Neuronal stem cell (in vitro differentiated cells): ENCODE measurements at regions not wholly inside any gene's neighbourhood (a gene's known extent, or its start where the extent isn't known, plus 50 kb on each side); places are given as distances from the start of the nearest gene placed in this dataset.
"Not testable (repeated sequence)": the region's sequence is repeated elsewhere in the genome, so short reads cannot be mapped to it uniquely, and the experiment has no call there.

Experiments used
- DNase-seq: peaks from one replicate; pipeline ENCODE4 v3.0.0-alpha.2; 2013; ENCODE audit warnings: low spot score
- H2AFZ ChIP-seq: one replicate; pipeline ENCODE4 v1.6.1; 2013; ENCODE audit warnings: mild to moderate bottlenecking, low read length, inconsistent platforms
- H2AK5ac ChIP-seq: 2 replicates; pipeline ENCODE4 v1.6.1; 2013; ENCODE audit warnings: low read depth, mild to moderate bottlenecking, inconsistent platforms, low read length, moderate library complexity, mixed read lengths
- H2BK120ac ChIP-seq: 2 replicates; pipeline ENCODE4 v1.6.1; 2013; ENCODE audit warnings: low read depth, mild to moderate bottlenecking, inconsistent platforms, low read length, moderate library complexity, mixed read lengths
- H2BK12ac ChIP-seq: one replicate; pipeline ENCODE4 v1.6.1; 2013; ENCODE audit warnings: low read length, inconsistent platforms
- H2BK15ac ChIP-seq: 2 replicates; pipeline ENCODE4 v1.6.1; 2013; ENCODE audit warnings: mild to moderate bottlenecking, low read length, inconsistent platforms, mixed read lengths
- H2BK5ac ChIP-seq: one replicate; pipeline ENCODE4 v1.6.1; 2013; ENCODE audit warnings: inconsistent platforms, mild to moderate bottlenecking, low read length, moderate library complexity
- H3K14ac ChIP-seq: one replicate; pipeline ENCODE4 v1.6.1; 2013; ENCODE audit warnings: low read length, inconsistent platforms
- H3K18ac ChIP-seq: 2 replicates; pipeline ENCODE4 v1.6.1; 2013; ENCODE audit warnings: low read length, inconsistent platforms
- H3K23ac ChIP-seq: 2 replicates; pipeline ENCODE4 v1.6.1; 2013; ENCODE audit warnings: low read depth, mild to moderate bottlenecking, mixed read lengths, low read length, inconsistent platforms; ENCODE audit not compliant: poor library complexity
- H3K27ac ChIP-seq: replicated peaks from 3 replicates; pipeline ENCODE4 v1.5.1; 2013; ENCODE audit warnings: low read length, inconsistent platforms
- H3K27me3 ChIP-seq, 3 experiments: 2 replicates each; pipeline ENCODE4 v1.6.1; 2013; ENCODE audit warnings: low read length in 3 of 3, mild to moderate bottlenecking in 2 of 3, inconsistent platforms in 1 of 3, low read depth in 1 of 3, mixed read lengths in 1 of 3, moderate library complexity in 1 of 3; ENCODE audit not compliant: control insufficient read depth in 3 of 3, insufficient read depth in 3 of 3
- H3K36me3 ChIP-seq, 2 donors: replicated peaks in 1 of 2; 2 replicates each; pipeline ENCODE4 v1.6.1; 2013; ENCODE audit warnings: low read length in 2 of 2; ENCODE audit not compliant: control insufficient read depth in 2 of 2, insufficient read depth in 2 of 2
- H3K4ac ChIP-seq: 2 replicates; pipeline ENCODE4 v1.6.1; 2013; ENCODE audit warnings: inconsistent platforms, mild to moderate bottlenecking, low read length, moderate library complexity
- H3K4me1 ChIP-seq, 2 donors: 1 replicate in 1 of 2; 2 replicates in 1 of 2; pipeline ENCODE4 v1.6.1; 2013; ENCODE audit warnings: low read length in 2 of 2, low read depth in 1 of 2; ENCODE audit not compliant: control insufficient read depth in 2 of 2, insufficient read depth in 1 of 2
- H3K4me2 ChIP-seq: one replicate; pipeline ENCODE4 v1.6.1; 2013; ENCODE audit warnings: mild to moderate bottlenecking, low read length, inconsistent platforms; ENCODE audit not compliant: insufficient read depth, poor library complexity, severe bottlenecking
- H3K4me3 ChIP-seq, 2 donors: 2 replicates each; pipeline ENCODE4 v1.5.1; 2013; ENCODE audit warnings: low read length in 2 of 2, mild to moderate bottlenecking in 2 of 2, inconsistent platforms in 1 of 2, moderate library complexity in 1 of 2
- H3K79me1 ChIP-seq: one replicate; pipeline ENCODE4 v1.6.1; 2013; ENCODE audit warnings: low read depth, mild to moderate bottlenecking, inconsistent platforms, low read length, moderate library complexity
- H3K9ac ChIP-seq: one replicate; pipeline ENCODE4 v1.6.1; 2013; ENCODE audit warnings: mild to moderate bottlenecking, low read depth, low read length, inconsistent platforms; ENCODE audit not compliant: poor library complexity
- H3K9me3 ChIP-seq, 2 donors: replicated peaks in 1 of 2; 2 replicates each; pipeline versions ENCODE3 to v1.6.1; 2013; ENCODE audit warnings: low read length in 2 of 2, mild to moderate bottlenecking in 2 of 2, inconsistent platforms in 1 of 2, low read depth in 1 of 2, mixed read lengths in 1 of 2, moderate library complexity in 1 of 2; ENCODE audit not compliant: control insufficient read depth in 2 of 2, insufficient read depth in 1 of 2
- H4K8ac ChIP-seq: one replicate; pipeline ENCODE4 v1.6.1; 2013; ENCODE audit warnings: low read depth, mild to moderate bottlenecking, inconsistent platforms, low read length, moderate library complexity
- H4K91ac ChIP-seq: one replicate; pipeline ENCODE4 v1.6.1; 2013; ENCODE audit warnings: low read length, low read depth, mild to moderate bottlenecking, inconsistent platforms; ENCODE audit not compliant: poor library complexity
- WGBS, 2 donors: extraction: QIAGEN DNeasy Blood & Tissue Kit; methylation state at CpG; one replicate each; pipeline ENCODE4 v1.1.7; 2013; ENCODE audit warnings: missing lambda C conversion rate in 2 of 2, mixed read lengths in 1 of 2; ENCODE audit not compliant: insufficient read length in 2 of 2, insufficient replicate concordance in 1 of 2; ENCODE audit errors: extremely low coverage in 2 of 2; 5-methylcytosine and 5-hydroxymethylcytosine counted together

DNA sequence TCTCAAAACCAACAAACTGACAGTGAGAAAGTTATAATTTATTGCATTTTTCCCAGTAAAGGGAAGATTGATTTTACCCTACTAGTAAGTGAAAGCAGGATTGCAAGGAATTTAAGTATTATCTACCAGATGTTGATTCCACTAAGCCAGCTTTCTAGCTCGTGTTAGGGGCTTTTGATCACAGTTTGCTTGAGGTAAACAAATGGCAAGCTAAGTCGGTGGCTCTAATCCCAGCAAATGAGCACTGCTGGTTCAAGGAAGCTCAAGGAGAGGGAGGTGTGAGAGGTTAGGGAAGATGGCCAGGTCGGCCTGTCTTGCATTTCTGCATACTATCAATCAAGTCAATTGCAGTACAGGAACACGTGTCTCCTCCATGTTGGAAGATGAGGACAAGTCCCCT lies 448.7 kb upstream of the POM121L12 start:
- no peaks in the 10 kb centered on the region for H3K36me3 ChIP-seq
- no peaks in the 10 kb centered on the region for H3K79me1 ChIP-seq
- no peak overlapping the region for H4K8ac ChIP-seq
- H3K9ac ChIP-seq = no peak overlapping the region
- H3K14ac ChIP-seq = no peak overlapping the region
- no peak overlapping the region for H2AK5ac ChIP-seq
- H3K4me3 ChIP-seq = no peak overlapping the region
- no peak overlapping the region for H2BK12ac ChIP-seq
- DNase-seq = no peak
- no peak overlapping the region for H3K18ac ChIP-seq
- H3K4me2 ChIP-seq = no peak overlapping the region
- H4K91ac ChIP-seq = no peak overlapping the region
- H3K23ac ChIP-seq = no peak overlapping the region
- peaks cover 0 to 19% of the 10 kb centered on the region in 2 donors for H3K4me1 ChIP-seq
- no peaks in the 10 kb centered on the region for H3K27me3 ChIP-seq
- H3K4ac ChIP-seq = no peak overlapping the region
- no peak overlapping the region for H2BK15ac ChIP-seq
- WGBS, 2 donors = no CpG with 5 or more reads among the region's 4 CpGs
- H2AFZ ChIP-seq = peak overlapping the region; percentile 46
- no peak overlapping the region for H3K27ac ChIP-seq
- H2BK5ac ChIP-seq = no peak overlapping the region
- H2BK120ac ChIP-seq = no peak overlapping the region
- peaks cover 0 to 4% of the 10 kb centered on the region in 2 donors for H3K9me3 ChIP-seq

DNA sequence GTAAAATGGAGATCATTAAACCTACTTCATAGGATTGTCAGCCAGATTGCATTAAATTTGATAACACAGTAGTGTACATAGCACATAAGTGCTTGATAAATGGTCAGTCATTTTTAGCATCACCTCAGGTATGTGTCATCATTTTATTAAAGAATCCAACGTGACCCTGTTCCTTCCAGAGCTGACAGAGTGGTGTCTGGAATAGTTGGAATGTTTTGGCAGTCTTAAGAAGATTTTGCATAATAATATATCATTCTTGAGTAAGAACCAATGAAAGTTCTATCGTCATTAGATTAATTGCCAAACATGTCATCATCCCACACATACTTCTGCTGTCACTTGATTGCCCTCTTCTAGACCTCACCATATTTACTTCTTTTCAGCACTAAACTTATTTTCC lies 451.4 kb upstream of the POM121L12 start:
- H3K18ac ChIP-seq = no peak overlapping the region
- H2AFZ ChIP-seq = no peak overlapping the region
- no peak overlapping the region for H2AK5ac ChIP-seq
- H3K4me2 ChIP-seq = no peak overlapping the region
- H3K27ac ChIP-seq = no peak overlapping the region
- DNase-seq = no peak
- H3K9ac ChIP-seq = no peak overlapping the region
- H2BK5ac ChIP-seq = no peak overlapping the region
- no peak overlapping the region for H4K91ac ChIP-seq
- H3K14ac ChIP-seq = no peak overlapping the region
- H3K27me3 ChIP-seq = no peaks in the 10 kb centered on the region
- H2BK120ac ChIP-seq = no peak overlapping the region
- H3K4ac ChIP-seq = no peak overlapping the region
- H3K4me3 ChIP-seq = no peak overlapping the region
- no peak overlapping the region for H3K23ac ChIP-seq
- no peak overlapping the region for H4K8ac ChIP-seq
- H2BK12ac ChIP-seq = no peak overlapping the region
- H2BK15ac ChIP-seq = no peak overlapping the region
- H3K36me3 ChIP-seq = no peaks in the 10 kb centered on the region
- H3K4me1 ChIP-seq = peaks cover 0 to 19% of the 10 kb centered on the region in 2 donors
- no peaks in the 10 kb centered on the region for H3K79me1 ChIP-seq
- WGBS, 2 donors = no CpG with 5 or more reads among the region's 2 CpGs
- peaks cover 0 to 9% of the 10 kb centered on the region in 2 donors for H3K9me3 ChIP-seq

DNA sequence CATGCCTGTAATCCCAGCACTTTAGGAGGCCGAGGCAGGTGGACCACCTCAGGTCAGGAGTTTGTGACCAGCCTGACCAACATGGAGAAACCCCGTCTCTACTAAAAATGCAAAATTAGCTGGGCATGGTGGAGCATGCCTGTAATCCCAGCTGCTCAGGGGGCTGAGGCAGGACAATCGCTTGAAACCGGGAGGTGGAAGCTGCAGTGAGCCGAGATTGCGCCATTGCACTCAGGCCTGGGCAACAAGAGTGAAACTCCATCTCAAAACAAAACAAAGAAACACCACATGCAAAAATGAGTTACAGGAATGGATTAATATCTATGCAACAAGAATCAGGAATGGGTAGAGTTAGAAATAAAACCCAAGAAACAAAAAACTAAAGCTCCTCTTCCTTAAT lies 462.3 kb upstream of the POM121L12 start:
- not testable (repeated sequence) for H4K91ac ChIP-seq, H3K14ac ChIP-seq, H3K4me2 ChIP-seq, H3K23ac ChIP-seq, H3K4ac ChIP-seq, H3K27me3 ChIP-seq, H3K4me3 ChIP-seq, H2BK120ac ChIP-seq, H2BK5ac ChIP-seq, H3K9me3 ChIP-seq, H3K18ac ChIP-seq, H3K79me1 ChIP-seq, H4K8ac ChIP-seq, DNase-seq, H3K27ac ChIP-seq, H3K36me3 ChIP-seq, H2BK12ac ChIP-seq, H2AK5ac ChIP-seq, H3K9ac ChIP-seq, H2BK15ac ChIP-seq, H3K4me1 ChIP-seq
- peak overlapping the region; percentile 13 for H2AFZ ChIP-seq
- WGBS, 2 donors = no CpG with 5 or more reads among the region's 6 CpGs

DNA sequence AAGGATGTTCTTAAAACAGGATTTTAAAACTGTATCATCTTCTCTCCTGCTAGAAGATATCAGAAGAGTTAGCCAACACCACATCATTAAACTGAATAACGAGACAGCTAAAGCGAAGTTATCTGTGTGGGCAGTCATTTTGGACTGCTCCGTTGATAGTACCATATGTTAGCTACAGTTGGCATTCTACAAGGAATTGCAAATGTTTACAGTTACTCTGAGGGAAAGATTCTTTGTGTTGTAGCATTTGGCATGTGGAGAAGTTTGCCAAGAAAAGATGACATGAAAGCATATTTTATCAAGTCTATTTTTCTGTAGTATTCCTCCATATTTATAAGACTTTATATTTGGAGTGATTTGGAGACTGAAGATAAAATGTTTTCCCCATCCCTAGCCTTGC lies 464.4 kb upstream of the POM121L12 start:
- Histone ChIP-seq H3K79me1 (no peaks in the 10 kb centered on the region), H2BK120ac (no peak overlapping the region), H2AK5ac (no peak overlapping the region), H3K4me2 (no peak overlapping the region), H3K23ac (no peak overlapping the region), H3K27ac (no peak overlapping the region), H3K9me3 (no peaks in the 10 kb centered on the region), H2BK5ac (no peak overlapping the region), H3K18ac (no peak overlapping the region), H3K14ac (no peak overlapping the region), H3K4ac (no peak overlapping the region), H3K9ac (no peak overlapping the region), H3K4me1 (no peaks in the 10 kb centered on the region), H3K4me3 (no peak overlapping the region), H4K91ac (no peak overlapping the region), H2BK12ac (no peak overlapping the region), H2AFZ (no peak overlapping the region), H4K8ac (no peak overlapping the region), H2BK15ac (no peak overlapping the region), H3K36me3 (no peaks in the 10 kb centered on the region), H3K27me3 (no peaks in the 10 kb centered on the region)
- no peak for DNase-seq
- no CpG with 5 or more reads among the region's 3 CpGs for WGBS, 2 donors
